ENCODE measurements at regions not wholly inside any gene's neighbourhood (a gene's known extent, or its start where the extent isn't known, plus 50 kb on each side); places are given as distances from the start of the nearest gene placed in this dataset.

GRCh38 chr6:19551611-19552010 lies 285.6 kb upstream of the ID4 start:
- no peak for TF ChIP-seq POLR2A (IDR thresholded peaks at IDR 0.05; ENCODE audit: low read depth, low read length)
- TF ChIP-seq POLR2AphosphoS5 (IDR thresholded peaks at IDR 0.05; ENCODE audit: low read depth, low read length): no peak
- no peak for TF ChIP-seq TAF1 (IDR thresholded peaks at IDR 0.05; ENCODE audit: low read depth, low read length)
